Neural progenitor cell (in vitro differentiated cells): ENCODE measurements at regions not wholly inside any gene's neighbourhood (a gene's known extent, or its start where the extent isn't known, plus 50 kb on each side); places are given as distances from the start of the nearest gene placed in this dataset.

Experiments
- EZH2 ChIP-seq: fragments of 200-600 bp; sonication (generic); IDR thresholded peaks from 2 replicates; pipeline ENCODE4 v1.6.1; 2017; ENCODE audit warnings: antibody characterized with exemption, mild to moderate bottlenecking, moderate library complexity
- EZH2phosphoT487 ChIP-seq: fragments of 200-600 bp; sonication (generic); IDR thresholded peaks from 2 replicates; pipeline ENCODE4 v1.6.1; 2017; ENCODE audit warnings: antibody characterized with exemption
- TF ChIP-seq, protein P1 (sequence below): fragments of 200-600 bp; sonication (generic); IDR thresholded peaks from 2 replicates; pipeline ENCODE4 v1.5.1; 2017; ENCODE audit warnings: antibody characterized with exemption, mild to moderate bottlenecking

DNA sequence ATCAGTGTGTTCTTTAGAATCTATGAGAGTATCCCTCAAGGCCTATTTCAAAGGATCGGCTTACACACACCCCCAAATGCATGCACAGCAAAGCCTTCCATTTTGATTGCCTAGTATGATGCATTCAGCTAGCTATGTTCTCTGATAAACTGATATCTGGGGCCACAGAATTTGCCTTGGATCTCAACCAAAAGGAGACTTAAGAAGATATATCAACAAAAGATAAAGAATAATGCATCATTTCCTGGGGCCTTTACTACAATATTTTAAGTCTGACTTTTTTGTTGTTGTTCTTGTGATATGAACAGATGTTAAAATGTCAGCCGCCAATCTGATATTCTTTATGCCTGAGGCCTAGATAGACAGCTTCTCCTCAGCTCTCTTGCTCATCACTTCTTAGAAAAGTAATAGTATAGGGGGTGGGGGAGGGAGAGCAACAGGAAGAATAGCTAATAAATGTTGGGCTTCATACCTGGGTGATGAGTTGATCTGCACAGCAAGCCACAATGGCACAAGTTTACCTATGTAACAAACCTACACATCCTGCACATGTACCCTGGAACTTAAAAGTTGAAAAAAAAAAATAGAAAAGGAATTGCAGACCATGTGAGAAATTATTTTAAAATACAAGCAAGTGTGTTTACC is 792.9 kb upstream of the GHITM start:
- TF ChIP-seq, protein P1, sequence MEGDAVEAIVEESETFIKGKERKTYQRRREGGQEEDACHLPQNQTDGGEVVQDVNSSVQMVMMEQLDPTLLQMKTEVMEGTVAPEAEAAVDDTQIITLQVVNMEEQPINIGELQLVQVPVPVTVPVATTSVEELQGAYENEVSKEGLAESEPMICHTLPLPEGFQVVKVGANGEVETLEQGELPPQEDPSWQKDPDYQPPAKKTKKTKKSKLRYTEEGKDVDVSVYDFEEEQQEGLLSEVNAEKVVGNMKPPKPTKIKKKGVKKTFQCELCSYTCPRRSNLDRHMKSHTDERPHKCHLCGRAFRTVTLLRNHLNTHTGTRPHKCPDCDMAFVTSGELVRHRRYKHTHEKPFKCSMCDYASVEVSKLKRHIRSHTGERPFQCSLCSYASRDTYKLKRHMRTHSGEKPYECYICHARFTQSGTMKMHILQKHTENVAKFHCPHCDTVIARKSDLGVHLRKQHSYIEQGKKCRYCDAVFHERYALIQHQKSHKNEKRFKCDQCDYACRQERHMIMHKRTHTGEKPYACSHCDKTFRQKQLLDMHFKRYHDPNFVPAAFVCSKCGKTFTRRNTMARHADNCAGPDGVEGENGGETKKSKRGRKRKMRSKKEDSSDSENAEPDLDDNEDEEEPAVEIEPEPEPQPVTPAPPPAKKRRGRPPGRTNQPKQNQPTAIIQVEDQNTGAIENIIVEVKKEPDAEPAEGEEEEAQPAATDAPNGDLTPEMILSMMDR, result no peak
- no peak for TF ChIP-seq EZH2
- no peak for TF ChIP-seq EZH2phosphoT487
